ENCODE measurements at regions not wholly inside any gene's neighbourhood (a gene's known extent, or its start where the extent isn't known, plus 50 kb on each side); places are given as distances from the start of the nearest gene placed in this dataset.

GRCh38 chr2:160741271-160741670 is 247.7 kb upstream of the RBMS1 start:
- TF ChIP-seq, protein P1, sequence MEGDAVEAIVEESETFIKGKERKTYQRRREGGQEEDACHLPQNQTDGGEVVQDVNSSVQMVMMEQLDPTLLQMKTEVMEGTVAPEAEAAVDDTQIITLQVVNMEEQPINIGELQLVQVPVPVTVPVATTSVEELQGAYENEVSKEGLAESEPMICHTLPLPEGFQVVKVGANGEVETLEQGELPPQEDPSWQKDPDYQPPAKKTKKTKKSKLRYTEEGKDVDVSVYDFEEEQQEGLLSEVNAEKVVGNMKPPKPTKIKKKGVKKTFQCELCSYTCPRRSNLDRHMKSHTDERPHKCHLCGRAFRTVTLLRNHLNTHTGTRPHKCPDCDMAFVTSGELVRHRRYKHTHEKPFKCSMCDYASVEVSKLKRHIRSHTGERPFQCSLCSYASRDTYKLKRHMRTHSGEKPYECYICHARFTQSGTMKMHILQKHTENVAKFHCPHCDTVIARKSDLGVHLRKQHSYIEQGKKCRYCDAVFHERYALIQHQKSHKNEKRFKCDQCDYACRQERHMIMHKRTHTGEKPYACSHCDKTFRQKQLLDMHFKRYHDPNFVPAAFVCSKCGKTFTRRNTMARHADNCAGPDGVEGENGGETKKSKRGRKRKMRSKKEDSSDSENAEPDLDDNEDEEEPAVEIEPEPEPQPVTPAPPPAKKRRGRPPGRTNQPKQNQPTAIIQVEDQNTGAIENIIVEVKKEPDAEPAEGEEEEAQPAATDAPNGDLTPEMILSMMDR (IDR thresholded peaks at IDR 0.05 in 8 of 11, conservative IDR thresholded peaks at IDR 0.05 in 3 of 11), result no peak
- TF ChIP-seq POLR2A (IDR thresholded peaks at IDR 0.05) (no peak), POLR2AphosphoS5 (IDR thresholded peaks at IDR 0.05) (no peak)
